A673 (cell line): ENCODE measurements at regions not wholly inside any gene's neighbourhood (a gene's known extent, or its start where the extent isn't known, plus 50 kb on each side); places are given as distances from the start of the nearest gene placed in this dataset.
"Not testable (repeated sequence)": the region's sequence is repeated elsewhere in the genome, so short reads cannot be mapped to it uniquely, and the experiment has no call there.

Source experiments
- CTCF ChIP-seq: fragments of 300-800, 200-600 bp; sonication (generic); conservative IDR thresholded peaks from 2 replicates; pipeline ENCODE4 v1.5.1; 2017; ENCODE audit warnings: low read depth, mild to moderate bottlenecking, antibody characterized with exemption, low read length, moderate library complexity, mixed read lengths
- EZH2 ChIP-seq: fragments of 200-600 bp; sonication (generic); IDR thresholded peaks from 2 replicates; pipeline ENCODE4 v1.6.1; 2017; ENCODE audit warnings: borderline replicate concordance, low read depth, mild to moderate bottlenecking, mixed read lengths, antibody characterized with exemption, low read length; ENCODE audit not compliant: poor library complexity, severe bottlenecking

DNA sequence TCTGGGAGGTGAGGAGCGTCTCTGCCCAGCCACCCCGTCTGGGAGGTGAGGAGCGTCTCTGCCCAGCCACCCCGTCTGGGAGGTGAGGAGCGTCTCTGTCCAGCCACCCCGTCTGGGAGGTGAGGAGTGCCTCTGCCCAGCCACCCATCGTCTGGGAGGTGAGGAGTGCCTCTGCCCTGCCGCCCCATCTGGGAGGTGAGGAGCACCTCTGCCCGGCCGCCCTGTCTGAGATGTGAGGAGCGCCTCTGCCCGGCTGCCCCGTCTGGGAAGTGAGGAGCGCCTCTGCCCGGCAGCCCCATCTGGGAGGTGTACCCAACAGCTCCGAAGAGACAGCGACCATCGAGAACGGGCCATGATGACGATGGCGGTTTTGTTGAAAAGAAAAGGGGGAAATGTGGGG lies 482.1 kb upstream of the GNPDA2 start:
- TF ChIP-seq EZH2, CTCF: not testable (repeated sequence)
